HepG2 (cell line): ENCODE measurements at regions not wholly inside any gene's neighbourhood (a gene's known extent, or its start where the extent isn't known, plus 50 kb on each side); places are given as distances from the start of the nearest gene placed in this dataset.

Experiments used
- ATAC-seq: fragments of 200-7000 bp; cut with Tn5 transposase; 3 replicates; pipeline ENCODE4 v1.9.1; 2020; ENCODE audit warnings: mild to moderate bottlenecking, moderate library complexity
- BruUV-seq: library from RNA; stranded (reverse); fragments of 400-500 nt; replicated peaks from 2 replicates; lab custom pipeline; 2021; lab: Mats Ljungman, UMichigan
- CTCF ChIA-PET: fragments of 300-600 bp; formaldehyde crosslinking; extraction: SDS; loops from one replicate; lab custom pipeline; 2021; ENCODE audit warnings: low total read pairs, inconsistent platforms, low intra/inter-chr PET ratio; lab: Yijun Ruan, JAX
- POLR2A ChIA-PET: fragments of 350-600 bp; sonication (Branson Sonifier 250); formaldehyde crosslinking; loops from one replicate; lab custom pipeline; 2020; ENCODE audit warnings: antibody characterized with exemption, inconsistent platforms; lab: Yijun Ruan, JAX
- DNase-seq: peaks from one replicate; pipeline ENCODE4 v3.0.0-alpha.2; 2015; ENCODE audit warnings: low spot score
- FAIRE-seq: peaks from 3 replicates; lab custom pipeline; 2011; peaks lifted over from hg19 to GRCh38; lab: Jason Lieb, UNC
- H2AFZ ChIP-seq: one replicate; pipeline ENCODE4 v1.6.1; 2011; ENCODE audit warnings: low read length, inconsistent platforms
- H3K27ac ChIP-seq: fragments of 300-600 bp; 3 replicates; pipeline ENCODE4 v1.8.0; 2011; ENCODE audit warnings: mixed run types, mild to moderate bottlenecking, mixed read lengths, low read length, inconsistent platforms; ENCODE audit not compliant: insufficient read depth; ENCODE audit errors: extremely low read length
- H3K27me3 ChIP-seq, 2 experiments: fragments of 200-600 bp in 1 of 2; 2 replicates in 1 of 2; 3 replicates in 1 of 2; pipeline versions ENCODE4 v1.6.0 to v1.8.0; 2011; ENCODE audit warnings: low read length in 2 of 2, mild to moderate bottlenecking in 2 of 2, moderate library complexity in 2 of 2, inconsistent platforms in 1 of 2; ENCODE audit not compliant: insufficient read depth in 2 of 2, control insufficient read depth in 1 of 2
- H3K36me3 ChIP-seq, 2 experiments: fragments of 200-600 bp in 1 of 2; replicated peaks in 1 of 2; 2 replicates in 1 of 2; 3 replicates in 1 of 2; pipeline versions ENCODE4 v1.5.1 to v1.8.0; 2011; ENCODE audit warnings: low read length in 2 of 2, inconsistent platforms in 1 of 2; ENCODE audit not compliant: insufficient read depth in 2 of 2, control insufficient read depth in 1 of 2
- H3K4me1 ChIP-seq: 2 replicates; pipeline ENCODE4 v1.5.1; 2012; ENCODE audit warnings: low read length, inconsistent platforms; ENCODE audit not compliant: insufficient read depth
- H3K4me2 ChIP-seq: 2 replicates; pipeline ENCODE4 v1.6.0; 2011; ENCODE audit warnings: low read depth, low read length, inconsistent platforms
- H3K4me3 ChIP-seq, 3 experiments: fragments of 200-600 bp in 1 of 3; sonication (generic), shearing (Covaris generic) in 1 of 3; replicated peaks in 1 of 3; 2 replicates each; pipeline ENCODE4 v1.5.1; 2011 to 2016; ENCODE audit warnings: low read length in 3 of 3, inconsistent platforms in 2 of 3, low read depth in 2 of 3, mild to moderate bottlenecking in 2 of 3, control low read depth in 1 of 3, mixed read lengths in 1 of 3; ENCODE audit not compliant: insufficient read depth in 1 of 3
- H3K79me2 ChIP-seq: one replicate; pipeline ENCODE4 v1.6.1; 2011; ENCODE audit warnings: low read length, inconsistent platforms; ENCODE audit not compliant: insufficient read depth
- H3K9ac ChIP-seq: 2 replicates; pipeline ENCODE4 v1.6.0; 2011; ENCODE audit warnings: mild to moderate bottlenecking, low read depth, low read length, inconsistent platforms; ENCODE audit not compliant: insufficient read depth
- H3K9me3 ChIP-seq: 2 replicates; pipeline ENCODE4 v1.5.1; 2012; ENCODE audit warnings: mild to moderate bottlenecking, low read length
- H4K20me1 ChIP-seq: 2 replicates; pipeline ENCODE4 v1.6.0; 2011; ENCODE audit warnings: inconsistent platforms, mild to moderate bottlenecking, low read length, moderate library complexity; ENCODE audit not compliant: insufficient read depth
- EHMT2 ChIP-seq: fragments of 200-600 bp; sonication (generic); IDR thresholded peaks from 2 replicates; pipeline ENCODE4 v1.7.0; 2017; ENCODE audit warnings: antibody characterized with exemption, low read depth, low read length, borderline replicate concordance
- FOXM1 ChIP-seq: sonication (generic); formaldehyde crosslinking; IDR thresholded peaks from 2 replicates; pipeline ENCODE4 v1.5.0; 2020; ENCODE audit warnings: missing genetic modification reagents
- KAT2B ChIP-seq: fragments of 150-350 bp; IDR thresholded peaks from 2 replicates; pipeline ENCODE4 v1.6.1; 2014; ENCODE audit warnings: low read depth, low read length, borderline replicate concordance
- NFIC ChIP-seq: IDR thresholded peaks from 2 replicates; pipeline ENCODE4 v1.6.1; 2012; ENCODE audit warnings: mild to moderate bottlenecking, low read length, inconsistent platforms
- TOE1 ChIP-seq: sonication (generic); formaldehyde crosslinking; IDR thresholded peaks from 2 replicates; pipeline ENCODE4 v1.4.0; 2020; ENCODE audit warnings: mild to moderate bottlenecking, missing genetic modification reagents
- ZBTB8A ChIP-seq: sonication (generic); formaldehyde crosslinking; IDR thresholded peaks from 2 replicates; pipeline ENCODE4 v1.4.0; 2020; ENCODE audit warnings: mild to moderate bottlenecking, low read depth, missing genetic modification reagents, borderline replicate concordance
- ZFP90 ChIP-seq: sonication (generic); formaldehyde crosslinking; IDR thresholded peaks from 2 replicates; pipeline ENCODE4 v1.8.0; 2022; ENCODE audit warnings: missing genetic modification reagents, mild to moderate bottlenecking, inconsistent platforms, borderline replicate concordance
- WGBS: methylation state at CpG from one replicate; pipeline ENCODE4 v1.1.6; 2017; ENCODE audit warnings: low lambda C conversion rate; 5-methylcytosine and 5-hydroxymethylcytosine counted together
- in situ Hi-C: cut with HindIII; loops from 2 replicates; pipeline ENCODE4 v1.10.0; 2017; ENCODE audit warnings: low pct_unique_long_range_greater_than_20kb; ENCODE audit not compliant: extremely low pct_ligation_motif_present
- intact Hi-C: fragments of 100-400 bp; cut with micrococcal nuclease; formaldehyde crosslinking; loops from one replicate; pipeline ENCODE4 v1.10.0; 2022; ENCODE audit not compliant: unreplicated experiment

GRCh38 chr7:122942059-122942458 is 53.4 kb downstream of the TAS2R16 start:
- Histone ChIP-seq H3K27me3 (no peaks in the 10 kb centered on the region), H3K79me2 (no peaks in the 10 kb centered on the region), H4K20me1 (no peaks in the 10 kb centered on the region), H3K36me3 (no peaks in the 10 kb centered on the region), H3K4me2 (no peak overlapping the region), H3K9ac (no peak overlapping the region), H3K4me1 (0 out of 2 replicates have a peak, but pooled peaks cover 8% of the 10 kb centered on the region), H3K9me3 (no peaks in the 10 kb centered on the region), H2AFZ (no peak overlapping the region), H3K4me3 (no peak overlapping the region), H3K27ac (no peak overlapping the region)
- ATAC-seq (no peak), FAIRE-seq (no peak), DNase-seq (no peak)
- intact Hi-C loops (no loop called here), in situ Hi-C loops (no loop called here)
- TF ChIP-seq ZFP90 (CRISPR knock-in tag) (no peak), FOXM1 (no peak), TOE1 (CRISPR knock-in tag) (no peak), KAT2B (no peak), ZBTB8A (CRISPR knock-in tag) (no peak), EHMT2 (no peak), NFIC (no peak)
- CTCF ChIA-PET: no interaction called here
- 55% methylated on average over 1 of the region's 1 CpG for WGBS
- BruUV-seq: no TSS peak
- POLR2A ChIA-PET: no interaction called here
